ENCODE measurements at regions not wholly inside any gene's neighbourhood (a gene's known extent, or its start where the extent isn't known, plus 50 kb on each side); places are given as distances from the start of the nearest gene placed in this dataset.
"Not testable (repeated sequence)": the region's sequence is repeated elsewhere in the genome, so short reads cannot be mapped to it uniquely, and the experiment has no call there.

- no peak overlapping the region for H3K4me2 ChIP-seq (replicated peaks; ENCODE audit: low read depth, low read length, poor library complexity, severe bottlenecking)
- TF ChIP-seq CTCF (IDR thresholded peaks at IDR 0.05) (no peak), EZH2 (IDR thresholded peaks at IDR 0.05; ENCODE audit: borderline replicate concordance, insufficient read depth, low read depth, low read length, poor library complexity, severe bottlenecking) (no peak)
- no peaks in the 10 kb centered on the region for H3K27me3 ChIP-seq (replicated peaks in 1 of 4; ENCODE audit: control extremely low read depth in 1 of 4, control insufficient read depth in 3 of 4, insufficient read depth in 4 of 4, low read length in 3 of 4)
- no peaks in the 10 kb centered on the region for H3K4me1 ChIP-seq (ENCODE audit: control insufficient read depth in 2 of 2, insufficient read depth in 2 of 2, low read length in 2 of 2)
- Mint-ChIP-seq H3K9me3 (ENCODE audit: insufficient read depth) (no peaks in the 10 kb centered on the region), H3K4me3 (no peak overlapping the region), H3K27ac (no peak overlapping the region), H3K4me1 (no peaks in the 10 kb centered on the region), H3K27me3 (no peaks in the 10 kb centered on the region)
- no CpG with 5 or more reads among the region's 1 CpG for WGBS (ENCODE audit: insufficient coverage)
- no peak overlapping the region for H3K27ac ChIP-seq (ENCODE audit: low read length in 2 of 2)
- H2AFZ ChIP-seq (ENCODE audit: insufficient read depth, low read depth, low read length, poor library complexity, severe bottlenecking) = no peak overlapping the region
- ChIA-PET CTCF (no interaction called here), POLR2A (no interaction called here)
- H3K79me2 ChIP-seq (ENCODE audit: control insufficient read depth, insufficient read depth, low read length) = no peaks in the 10 kb centered on the region
- H3K9ac ChIP-seq (ENCODE audit: low read length) = no peak overlapping the region
- DNase-seq (no peak), ATAC-seq (ENCODE audit: low read depth) (no peak)
- intact Hi-C loops (cut with micrococcal nuclease) = no loop called here
- peaks cover 0 to 2% (median 0%) of the 10 kb centered on the region in 3 donors for H3K9me3 ChIP-seq (ENCODE audit: control extremely low read depth in 1 of 3, control insufficient read depth in 2 of 3, insufficient read depth in 1 of 3, low read length in 2 of 3)
- no peak overlapping the region for H3K4me3 ChIP-seq (ENCODE audit: control extremely low read depth in 1 of 5, extremely low read depth in 1 of 5, insufficient read depth in 1 of 5, low read depth in 2 of 5, low read length in 4 of 5)
- no peaks in the 10 kb centered on the region for H4K20me1 ChIP-seq (ENCODE audit: control insufficient read depth, insufficient read depth, low read length, poor library complexity, severe bottlenecking)
- no peaks in the 10 kb centered on the region for H3K36me3 ChIP-seq (replicated peaks in 1 of 2; ENCODE audit: control extremely low read depth in 1 of 2, control insufficient read depth in 1 of 2, extremely low read depth in 1 of 2, insufficient read depth in 2 of 2, low read length in 1 of 2)
Measured at GRCh38 chr2:192932376-192932775, 737.6 kb upstream of the TMEFF2 start.

- H3K9ac ChIP-seq (ENCODE audit: low read length); H3K4me2 ChIP-seq (replicated peaks; ENCODE audit: low read depth, low read length, poor library complexity, severe bottlenecking); H3K4me3 Mint-ChIP-seq; POLR2A ChIA-PET; H3K27me3 Mint-ChIP-seq; ATAC-seq (ENCODE audit: low read depth); H3K27me3 ChIP-seq (replicated peaks in 1 of 4; ENCODE audit: control extremely low read depth in 1 of 4, control insufficient read depth in 3 of 4, insufficient read depth in 4 of 4, low read length in 3 of 4); H3K4me3 ChIP-seq (ENCODE audit: control extremely low read depth in 1 of 5, extremely low read depth in 1 of 5, insufficient read depth in 1 of 5, low read depth in 2 of 5, low read length in 4 of 5); intact Hi-C loops (cut with micrococcal nuclease); H3K36me3 ChIP-seq (replicated peaks in 1 of 2; ENCODE audit: control extremely low read depth in 1 of 2, control insufficient read depth in 1 of 2, extremely low read depth in 1 of 2, insufficient read depth in 2 of 2, low read length in 1 of 2); H3K4me1 ChIP-seq (ENCODE audit: control insufficient read depth in 2 of 2, insufficient read depth in 2 of 2, low read length in 2 of 2); DNase-seq; H4K20me1 ChIP-seq (ENCODE audit: control insufficient read depth, insufficient read depth, low read length, poor library complexity, severe bottlenecking); H3K9me3 ChIP-seq (ENCODE audit: control extremely low read depth in 1 of 3, control insufficient read depth in 2 of 3, insufficient read depth in 1 of 3, low read length in 2 of 3); H3K79me2 ChIP-seq (ENCODE audit: control insufficient read depth, insufficient read depth, low read length); H3K27ac Mint-ChIP-seq; H2AFZ ChIP-seq (ENCODE audit: insufficient read depth, low read depth, low read length, poor library complexity, severe bottlenecking); H3K9me3 Mint-ChIP-seq (ENCODE audit: insufficient read depth); CTCF ChIA-PET; H3K27ac ChIP-seq (ENCODE audit: low read length in 2 of 2); H3K4me1 Mint-ChIP-seq: not testable (repeated sequence)
- 97% methylated on average over 4 of the region's 4 CpGs for WGBS (ENCODE audit: insufficient coverage)
Measured at GRCh38 chr2:192921631-192922030, 726.9 kb upstream of the TMEFF2 start.

Data from B cell (primary cell).